Sciatic nerve (tissue), 2 donors: ENCODE measurements at regions not wholly inside any gene's neighbourhood (a gene's known extent, or its start where the extent isn't known, plus 50 kb on each side); places are given as distances from the start of the nearest gene placed in this dataset.
A peak's percentile ranks its signal among the peaks of the same experiment; 100 is the strongest.
"Not testable (repeated sequence)": the region's sequence is repeated elsewhere in the genome, so short reads cannot be mapped to it uniquely, and the experiment has no call there.

Source experiments
- ATAC-seq: fragments of 200-7000 bp; cut with Tn5 transposase; one replicate; pipeline ENCODE4 v1.9.1; 2020; ENCODE audit warnings: mild to moderate bottlenecking, moderate library complexity
- DNase-seq: peaks from one replicate; pipeline ENCODE4 v3.0.0-alpha.2; 2020; ENCODE audit warnings: low spot score
- intact Hi-C: fragments of 100-400 bp; cut with DNase I; formaldehyde crosslinking; loops from one replicate; pipeline ENCODE4 v1.14.2; 2022
- donor health status: DM: no; HTN: no; CAD: no.
- donor health status: DM: no; HTN: no; CAD: no.

DNA sequence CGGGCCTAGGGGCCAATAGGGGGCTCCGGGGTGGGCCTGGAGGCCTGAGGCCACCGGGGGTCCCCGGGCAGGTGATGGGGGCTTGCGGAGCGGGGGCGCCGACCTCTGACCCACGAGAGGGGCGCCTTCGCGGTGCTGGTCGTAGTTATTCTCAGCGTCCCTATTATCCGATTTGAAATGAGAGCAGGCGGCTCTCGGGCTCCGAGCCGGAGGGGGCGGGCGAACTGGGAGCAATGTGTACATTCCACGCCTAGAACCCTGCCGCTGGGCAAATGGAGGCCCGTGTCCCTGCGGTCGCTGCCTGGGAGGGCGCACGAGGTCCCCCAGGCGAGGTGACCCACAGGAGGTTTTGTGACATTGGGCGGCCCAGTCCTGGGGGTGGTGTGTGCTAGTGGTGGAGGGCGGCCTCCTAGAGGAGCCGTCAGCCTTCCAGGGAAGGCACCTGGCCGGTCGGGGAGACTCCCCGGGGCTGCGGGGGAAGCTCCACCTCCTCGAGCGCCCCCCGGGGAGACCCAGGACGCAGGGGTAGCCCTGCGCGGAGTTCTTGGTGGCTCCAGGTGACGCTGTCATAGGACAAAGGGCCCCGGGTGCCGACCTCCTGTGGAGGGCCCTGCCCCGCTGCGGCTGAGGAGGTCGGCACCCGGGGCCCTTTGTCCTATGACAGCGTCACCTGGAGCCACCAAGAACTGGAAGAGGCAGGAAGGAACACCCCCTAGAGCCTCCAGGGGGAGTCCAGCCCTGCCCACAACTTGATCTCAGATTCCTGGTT is 102.6 kb upstream of the PRKX start:
- peak; percentile 77 for DNase-seq
- intact Hi-C loops = no loop called here
- ATAC-seq = peak; percentile 3

DNA sequence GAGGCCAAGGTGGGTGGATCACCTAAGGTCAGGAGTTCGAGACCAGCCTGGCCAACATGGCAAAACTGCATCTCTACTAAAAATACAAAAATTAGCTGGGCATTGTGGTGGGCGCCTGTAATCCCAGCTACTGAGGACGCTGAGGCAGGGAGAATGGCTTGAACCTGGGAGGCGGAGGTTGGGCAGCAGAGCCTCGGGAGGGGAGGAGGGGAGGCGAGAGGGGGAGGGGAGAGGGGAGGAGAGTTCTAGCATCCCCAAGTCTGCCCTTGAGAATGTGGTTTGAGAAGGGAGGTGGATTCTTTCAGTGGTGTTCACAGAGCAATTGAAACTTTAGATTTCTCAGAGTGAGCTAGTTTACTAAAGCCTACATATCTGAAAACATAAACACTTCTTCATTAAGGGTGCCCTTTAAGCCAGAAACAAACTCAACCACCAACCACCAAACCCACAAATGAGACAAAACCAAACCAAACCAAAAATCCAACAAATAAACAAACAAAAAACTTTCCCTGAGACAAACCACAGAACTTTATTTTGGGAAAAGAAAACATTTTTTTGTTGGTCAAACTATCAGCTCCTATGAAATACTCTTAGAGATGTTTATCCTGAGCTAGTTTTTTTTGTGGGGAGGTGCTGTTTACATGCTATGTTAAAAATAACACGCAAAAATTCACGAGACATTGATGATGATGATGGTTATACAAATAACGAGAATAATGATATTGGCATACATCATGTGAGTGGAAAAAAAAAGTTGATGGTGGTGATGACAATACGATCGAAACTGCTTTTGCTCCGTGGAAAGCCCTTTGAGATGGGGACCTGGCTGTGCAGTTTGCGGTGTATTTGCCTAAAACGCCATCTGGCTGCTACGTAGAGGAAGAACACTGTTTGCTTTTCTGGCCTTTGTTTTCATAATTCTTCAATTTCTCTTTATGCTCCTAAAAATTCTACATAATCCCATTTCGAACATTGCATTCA is 98.2 kb upstream of the PRKX start:
- intact Hi-C loops = no loop called here
- DNase-seq = no peak
- ATAC-seq = no peak

- intact Hi-C loops = no loop called here
- DNase-seq (no peak), ATAC-seq (no peak)
These were observed 94.5 kb upstream of the PRKX start for GRCh38 chrX:3807906-3808305.

DNA sequence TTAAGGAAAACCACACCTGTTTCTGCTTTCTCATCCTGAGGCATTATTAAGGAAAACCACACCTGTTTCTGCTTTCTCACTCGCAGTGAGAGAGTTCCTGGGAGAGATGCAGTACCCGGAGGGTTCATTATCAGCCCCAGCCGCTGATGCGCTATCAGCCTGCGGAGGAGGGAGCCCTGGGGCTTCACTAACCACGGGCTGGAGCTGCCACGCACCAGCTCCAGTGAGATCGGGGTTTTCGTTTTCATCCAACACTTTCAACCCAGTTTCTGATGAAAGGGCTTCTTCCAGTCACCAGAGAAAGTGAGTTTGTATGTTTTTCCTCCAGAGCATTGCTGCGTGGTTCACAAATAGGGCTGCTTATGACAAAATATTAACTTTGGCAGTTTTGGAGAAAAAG is 93.2 kb upstream of the PRKX start:
- intact Hi-C loops = no loop called here
- ATAC-seq (no peak), DNase-seq (no peak)

- DNase-seq (no peak), ATAC-seq (no peak)
- intact Hi-C loops = no loop called here
These were observed 90.3 kb upstream of the PRKX start for GRCh38 chrX:3803713-3804112.

GRCh38 chrX:3803305-3803704 is 89.9 kb upstream of the PRKX start:
- DNase-seq (no peak), ATAC-seq (no peak)
- intact Hi-C loops = no loop called here

DNA sequence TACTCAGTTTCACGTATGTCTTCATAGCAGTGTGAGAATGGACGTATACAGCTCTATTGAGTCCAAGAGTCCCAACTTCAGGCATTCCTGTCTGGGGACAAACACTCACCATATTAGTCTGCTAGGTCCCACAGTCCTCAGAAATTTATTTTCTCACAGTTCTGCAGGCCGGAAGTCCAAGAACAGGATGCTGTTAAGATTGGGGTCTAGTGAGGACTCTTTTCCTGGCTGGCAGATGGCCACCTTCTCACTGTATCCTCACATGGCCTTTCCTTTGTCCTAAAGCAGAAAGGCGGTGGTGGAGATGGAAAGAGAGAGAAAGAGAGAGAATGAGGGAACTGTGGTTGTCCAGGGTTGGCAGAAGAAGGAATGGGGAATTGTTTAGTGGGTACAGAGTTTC is 82.0 kb upstream of the PRKX start:
- DNase-seq, intact Hi-C loops, ATAC-seq: not testable (repeated sequence)

- no peak for ATAC-seq
These were observed 78.0 kb upstream of the PRKX start for GRCh38 chrX:3791449-3791848.

GRCh38 chrX:3788494-3789233 is 75.2 kb upstream of the PRKX start:
- no peak for ATAC-seq
- intact Hi-C loops = loop anchor here (10.0 kb wide), 1 partner anchor 134 kb away; no protein-coding TSS in a partner anchor

More at GRCh38 chrX:3791449-3791848, 78.0 kb upstream of the PRKX start:
- DNase-seq = no peak
- intact Hi-C loops = no loop called here

GRCh38 chrX:3787856-3788255 is 74.4 kb upstream of the PRKX start:
- no peak for DNase-seq
- intact Hi-C loops = loop anchor here (10.0 kb wide), 1 partner anchor 133 kb away; no protein-coding TSS in a partner anchor
- no peak for ATAC-seq

More at GRCh38 chrX:3788494-3789233, 75.2 kb upstream of the PRKX start:
- no peak for DNase-seq

DNA sequence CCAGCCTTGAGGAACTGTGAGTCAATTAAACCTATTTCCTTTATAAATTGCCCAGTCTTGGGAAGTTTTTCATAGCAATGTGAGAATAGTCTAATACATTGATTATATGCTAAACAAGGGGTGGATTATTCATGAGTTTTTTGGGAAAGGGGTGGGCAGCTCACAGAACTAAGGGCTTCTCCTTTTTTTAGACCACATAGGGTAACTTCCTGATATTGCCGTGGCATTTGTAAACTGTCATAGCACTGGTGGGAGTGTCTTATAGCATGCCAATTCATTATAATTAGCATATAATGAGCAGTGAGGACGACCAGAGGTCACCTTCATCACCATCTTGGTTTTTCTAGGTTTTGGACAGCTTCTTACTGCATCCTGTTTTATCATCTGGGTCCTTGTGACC is 72.4 kb upstream of the PRKX start:
- not testable (repeated sequence) for DNase-seq, ATAC-seq
- intact Hi-C loops = loop anchor here (10.0 kb wide), 1 partner anchor 131 kb away; no protein-coding TSS in a partner anchor

DNA sequence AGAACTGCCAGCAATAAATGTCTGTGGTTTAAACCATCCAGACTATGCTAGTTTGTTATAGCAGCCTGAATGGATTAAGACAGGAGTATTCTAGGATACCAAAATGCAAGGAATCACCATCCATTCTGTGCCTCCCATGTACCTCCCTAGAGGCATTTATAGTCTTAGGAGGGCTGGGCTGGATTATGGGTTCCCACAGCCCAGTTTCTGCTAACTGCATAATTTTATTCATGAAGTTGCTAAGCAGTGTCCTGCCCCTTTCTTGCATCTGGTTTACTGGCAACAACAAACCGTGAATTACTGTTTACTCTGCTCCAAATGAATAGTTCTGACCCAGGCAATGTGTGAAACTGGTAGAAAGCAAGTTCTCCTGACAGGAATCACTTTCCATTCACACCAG is 67.1 kb upstream of the PRKX start:
- no peak for ATAC-seq
- intact Hi-C loops = loop anchor here (10.0 kb wide), 1 partner anchor 126 kb away; no protein-coding TSS in a partner anchor
- DNase-seq = no peak

DNA sequence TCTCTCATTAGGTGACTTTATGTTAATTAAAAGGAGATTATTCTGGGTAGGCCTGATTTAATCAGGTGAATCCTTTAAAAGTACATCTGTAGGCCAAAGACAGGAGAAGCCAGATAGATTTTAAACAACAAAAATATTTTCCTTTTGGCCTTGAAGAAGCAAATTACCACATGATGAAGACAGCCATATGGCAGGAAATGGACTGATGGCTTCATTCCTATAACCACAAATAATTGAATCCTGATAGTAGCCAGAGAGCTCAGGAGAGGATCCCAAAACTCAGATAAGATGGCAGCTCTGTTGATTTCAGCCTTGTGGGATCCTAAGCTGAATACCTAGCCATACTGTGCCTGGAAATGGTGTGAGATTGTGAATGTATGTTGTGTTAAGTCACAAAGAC is 66.1 kb upstream of the PRKX start:
- ATAC-seq (no peak), DNase-seq (no peak)
- intact Hi-C loops = no loop called here

- intact Hi-C loops = no loop called here
- no peak for DNase-seq
- no peak for ATAC-seq
These were observed 64.0 kb upstream of the PRKX start for GRCh38 chrX:3777416-3777815.

DNA sequence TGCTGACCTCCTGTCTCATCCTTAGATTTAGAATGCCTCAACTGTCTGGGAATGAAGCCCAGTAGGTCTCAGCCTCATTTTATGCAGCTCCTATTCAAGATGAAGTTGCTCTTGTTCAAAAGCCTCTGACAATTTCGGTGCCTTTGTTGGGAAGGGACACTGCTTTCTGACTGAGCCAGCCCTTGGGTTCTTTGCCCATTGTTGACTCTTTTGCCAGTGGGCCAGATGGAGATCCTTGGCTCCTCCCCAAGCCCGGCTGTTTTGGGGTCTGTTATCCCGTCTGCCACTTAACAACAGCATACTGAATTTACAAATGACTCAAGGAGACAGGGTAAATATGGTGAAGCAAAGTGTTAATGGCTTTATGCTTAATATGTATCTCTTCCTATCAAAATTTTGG is 58.3 kb upstream of the PRKX start:
- no peak for ATAC-seq
- DNase-seq = no peak
- intact Hi-C loops = no loop called here

DNA sequence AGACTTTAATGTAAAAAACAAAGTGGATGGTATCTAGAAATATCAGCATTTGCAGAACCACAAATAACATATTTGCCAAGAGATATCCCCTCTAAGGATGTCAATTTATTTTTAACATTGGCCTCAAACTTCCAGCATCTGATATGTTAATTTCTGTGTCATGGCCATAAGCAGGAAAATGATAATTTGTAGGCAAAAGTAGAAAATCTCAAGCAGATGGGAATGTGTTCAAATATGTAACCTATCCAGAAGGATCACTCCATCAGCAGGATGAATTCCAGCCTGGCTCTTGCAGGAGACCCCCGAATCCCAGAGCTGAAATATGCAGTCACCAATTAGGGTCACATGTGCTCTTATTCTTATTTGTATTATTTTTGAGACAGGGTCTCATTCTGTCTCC is 55.4 kb upstream of the PRKX start:
- ATAC-seq (no peak), DNase-seq (no peak)
- intact Hi-C loops = no loop called here
